HepG2 (cell line): ENCODE measurements at regions not wholly inside any gene's neighbourhood (a gene's known extent, or its start where the extent isn't known, plus 50 kb on each side); places are given as distances from the start of the nearest gene placed in this dataset.

Experiments
- ATAC-seq: fragments of 200-7000 bp; cut with Tn5 transposase; 3 replicates; pipeline ENCODE4 v1.9.1; 2020; ENCODE audit warnings: mild to moderate bottlenecking, moderate library complexity
- BruUV-seq: library from RNA; stranded (reverse); fragments of 400-500 nt; replicated peaks from 2 replicates; lab custom pipeline; 2021; lab: Mats Ljungman, UMichigan
- CTCF ChIA-PET: fragments of 300-600 bp; formaldehyde crosslinking; extraction: SDS; loops from one replicate; lab custom pipeline; 2021; ENCODE audit warnings: low total read pairs, inconsistent platforms, low intra/inter-chr PET ratio; lab: Yijun Ruan, JAX
- POLR2A ChIA-PET: fragments of 350-600 bp; sonication (Branson Sonifier 250); formaldehyde crosslinking; loops from one replicate; lab custom pipeline; 2020; ENCODE audit warnings: antibody characterized with exemption, inconsistent platforms; lab: Yijun Ruan, JAX
- DNase-seq: peaks from one replicate; pipeline ENCODE4 v3.0.0-alpha.2; 2015; ENCODE audit warnings: low spot score
- FAIRE-seq: peaks from 3 replicates; lab custom pipeline; 2011; peaks lifted over from hg19 to GRCh38; lab: Jason Lieb, UNC
- H2AFZ ChIP-seq: one replicate; pipeline ENCODE4 v1.6.1; 2011; ENCODE audit warnings: low read length, inconsistent platforms
- H3K27ac ChIP-seq: fragments of 300-600 bp; 3 replicates; pipeline ENCODE4 v1.8.0; 2011; ENCODE audit warnings: mixed run types, mild to moderate bottlenecking, mixed read lengths, low read length, inconsistent platforms; ENCODE audit not compliant: insufficient read depth; ENCODE audit errors: extremely low read length
- H3K27me3 ChIP-seq, 2 experiments: fragments of 200-600 bp in 1 of 2; 2 replicates in 1 of 2; 3 replicates in 1 of 2; pipeline versions ENCODE4 v1.6.0 to v1.8.0; 2011; ENCODE audit warnings: low read length in 2 of 2, mild to moderate bottlenecking in 2 of 2, moderate library complexity in 2 of 2, inconsistent platforms in 1 of 2; ENCODE audit not compliant: insufficient read depth in 2 of 2, control insufficient read depth in 1 of 2
- H3K36me3 ChIP-seq, 2 experiments: fragments of 200-600 bp in 1 of 2; replicated peaks in 1 of 2; 2 replicates in 1 of 2; 3 replicates in 1 of 2; pipeline versions ENCODE4 v1.5.1 to v1.8.0; 2011; ENCODE audit warnings: low read length in 2 of 2, inconsistent platforms in 1 of 2; ENCODE audit not compliant: insufficient read depth in 2 of 2, control insufficient read depth in 1 of 2
- H3K4me1 ChIP-seq: 2 replicates; pipeline ENCODE4 v1.5.1; 2012; ENCODE audit warnings: low read length, inconsistent platforms; ENCODE audit not compliant: insufficient read depth
- H3K4me2 ChIP-seq: 2 replicates; pipeline ENCODE4 v1.6.0; 2011; ENCODE audit warnings: low read depth, low read length, inconsistent platforms
- H3K4me3 ChIP-seq, 3 experiments: fragments of 200-600 bp in 1 of 3; sonication (generic), shearing (Covaris generic) in 1 of 3; replicated peaks in 1 of 3; 2 replicates each; pipeline ENCODE4 v1.5.1; 2011 to 2016; ENCODE audit warnings: low read length in 3 of 3, inconsistent platforms in 2 of 3, low read depth in 2 of 3, mild to moderate bottlenecking in 2 of 3, control low read depth in 1 of 3, mixed read lengths in 1 of 3; ENCODE audit not compliant: insufficient read depth in 1 of 3
- H3K79me2 ChIP-seq: one replicate; pipeline ENCODE4 v1.6.1; 2011; ENCODE audit warnings: low read length, inconsistent platforms; ENCODE audit not compliant: insufficient read depth
- H3K9ac ChIP-seq: 2 replicates; pipeline ENCODE4 v1.6.0; 2011; ENCODE audit warnings: mild to moderate bottlenecking, low read depth, low read length, inconsistent platforms; ENCODE audit not compliant: insufficient read depth
- H3K9me3 ChIP-seq: 2 replicates; pipeline ENCODE4 v1.5.1; 2012; ENCODE audit warnings: mild to moderate bottlenecking, low read length
- H4K20me1 ChIP-seq: 2 replicates; pipeline ENCODE4 v1.6.0; 2011; ENCODE audit warnings: inconsistent platforms, mild to moderate bottlenecking, low read length, moderate library complexity; ENCODE audit not compliant: insufficient read depth
- ATAD3A ChIP-seq: sonication (generic); formaldehyde crosslinking; IDR thresholded peaks from 2 replicates; pipeline ENCODE4 v1.4.0; 2020; ENCODE audit warnings: missing genetic modification reagents
- FIP1L1 ChIP-seq: fragments of 200-400 bp; formaldehyde crosslinking; IDR thresholded peaks from 2 replicates; pipeline ENCODE4 v1.6.1; 2018; ENCODE audit warnings: low read depth, mild to moderate bottlenecking, low read length, moderate library complexity, borderline replicate concordance; ENCODE audit not compliant: insufficient read depth
- SMAD1 ChIP-seq: sonication (generic); formaldehyde crosslinking; IDR thresholded peaks from 2 replicates; pipeline ENCODE4 v1.4.0; 2020; ENCODE audit warnings: missing genetic modification reagents, low read depth, mild to moderate bottlenecking, borderline replicate concordance
- ZNF484 ChIP-seq: sonication (generic); formaldehyde crosslinking; IDR thresholded peaks from 2 replicates; pipeline ENCODE4 v1.5.1; 2020; ENCODE audit warnings: mild to moderate bottlenecking, low read depth, missing genetic modification reagents, borderline replicate concordance
- in situ Hi-C: cut with HindIII; loops from 2 replicates; pipeline ENCODE4 v1.10.0; 2017; ENCODE audit warnings: low pct_unique_long_range_greater_than_20kb; ENCODE audit not compliant: extremely low pct_ligation_motif_present
- intact Hi-C: fragments of 100-400 bp; cut with micrococcal nuclease; formaldehyde crosslinking; loops from one replicate; pipeline ENCODE4 v1.10.0; 2022; ENCODE audit not compliant: unreplicated experiment
- TF ChIP-seq, protein P1 (sequence below): sonication (generic); formaldehyde crosslinking; IDR thresholded peaks from 2 replicates; pipeline ENCODE4 v1.9.0; 2022; ENCODE audit warnings: missing genetic modification reagents, mild to moderate bottlenecking, borderline replicate concordance
- TF ChIP-seq, protein P2 (sequence below): sonication (generic); formaldehyde crosslinking; IDR thresholded peaks from 2 replicates; pipeline ENCODE4 v1.5.0; 2020; ENCODE audit warnings: missing genetic modification reagents

DNA sequence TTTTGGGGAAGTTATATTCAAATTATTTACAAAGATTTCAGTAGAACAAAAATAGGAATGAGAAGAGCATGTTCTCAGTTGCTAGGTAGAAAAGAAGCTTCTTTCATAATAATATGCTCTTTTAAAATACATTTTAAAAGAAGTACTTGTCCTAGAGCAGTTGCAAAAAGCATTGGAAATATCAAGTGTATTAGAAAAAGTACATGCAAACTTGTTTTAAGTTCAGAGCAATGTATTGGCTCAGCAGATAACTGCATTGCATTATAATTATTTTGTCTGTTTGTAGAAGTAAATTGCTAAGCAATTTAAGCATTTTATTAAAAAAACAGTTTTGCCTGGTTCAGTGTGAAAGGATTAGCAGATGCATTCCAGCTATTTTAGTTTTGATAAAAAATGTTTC is 806.4 kb downstream of the USP25 start:
- TF ChIP-seq ZNF484 (CRISPR knock-in tag) (no peak), ATAD3A (CRISPR knock-in tag) (no peak), SMAD1 (CRISPR knock-in tag) (no peak), FIP1L1 (no peak)
- TF ChIP-seq, protein P1, sequence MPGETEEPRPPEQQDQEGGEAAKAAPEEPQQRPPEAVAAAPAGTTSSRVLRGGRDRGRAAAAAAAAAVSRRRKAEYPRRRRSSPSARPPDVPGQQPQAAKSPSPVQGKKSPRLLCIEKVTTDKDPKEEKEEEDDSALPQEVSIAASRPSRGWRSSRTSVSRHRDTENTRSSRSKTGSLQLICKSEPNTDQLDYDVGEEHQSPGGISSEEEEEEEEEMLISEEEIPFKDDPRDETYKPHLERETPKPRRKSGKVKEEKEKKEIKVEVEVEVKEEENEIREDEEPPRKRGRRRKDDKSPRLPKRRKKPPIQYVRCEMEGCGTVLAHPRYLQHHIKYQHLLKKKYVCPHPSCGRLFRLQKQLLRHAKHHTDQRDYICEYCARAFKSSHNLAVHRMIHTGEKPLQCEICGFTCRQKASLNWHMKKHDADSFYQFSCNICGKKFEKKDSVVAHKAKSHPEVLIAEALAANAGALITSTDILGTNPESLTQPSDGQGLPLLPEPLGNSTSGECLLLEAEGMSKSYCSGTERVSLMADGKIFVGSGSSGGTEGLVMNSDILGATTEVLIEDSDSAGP (CRISPR knock-in tag): no peak
- TF ChIP-seq, protein P2, sequence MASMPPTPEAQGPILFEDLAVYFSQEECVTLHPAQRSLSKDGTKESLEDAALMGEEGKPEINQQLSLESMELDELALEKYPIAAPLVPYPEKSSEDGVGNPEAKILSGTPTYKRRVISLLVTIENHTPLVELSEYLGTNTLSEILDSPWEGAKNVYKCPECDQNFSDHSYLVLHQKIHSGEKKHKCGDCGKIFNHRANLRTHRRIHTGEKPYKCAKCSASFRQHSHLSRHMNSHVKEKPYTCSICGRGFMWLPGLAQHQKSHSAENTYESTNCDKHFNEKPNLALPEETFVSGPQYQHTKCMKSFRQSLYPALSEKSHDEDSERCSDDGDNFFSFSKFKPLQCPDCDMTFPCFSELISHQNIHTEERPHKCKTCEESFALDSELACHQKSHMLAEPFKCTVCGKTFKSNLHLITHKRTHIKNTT (CRISPR knock-in tag): no peak
- Histone ChIP-seq H3K4me1 (no peaks in the 10 kb centered on the region), H3K4me3 (no peak overlapping the region), H3K36me3 (no peaks in the 10 kb centered on the region), H2AFZ (no peak overlapping the region), H4K20me1 (no peaks in the 10 kb centered on the region), H3K27ac (no peak overlapping the region), H3K4me2 (no peak overlapping the region), H3K9me3 (no peaks in the 10 kb centered on the region), H3K79me2 (no peaks in the 10 kb centered on the region), H3K9ac (no peak overlapping the region), H3K27me3 (no peaks in the 10 kb centered on the region)
- ChIA-PET CTCF (no interaction called here), POLR2A (no interaction called here)
- BruUV-seq: no TSS peak
- in situ Hi-C loops: no loop called here
- ATAC-seq: no peak
- intact Hi-C loops: no loop called here
- FAIRE-seq: no peak
- DNase-seq: no peak
